H1 (cell line): ENCODE measurements at regions not wholly inside any gene's neighbourhood (a gene's known extent, or its start where the extent isn't known, plus 50 kb on each side); places are given as distances from the start of the nearest gene placed in this dataset.
A peak's percentile ranks its signal among the peaks of the same experiment; 100 is the strongest.

Source experiments
- CTCF ChIA-PET: fragments of 300-600 bp; sonication (Branson Sonifier 250); formaldehyde crosslinking; loops from one replicate; lab custom pipeline; 2021; ENCODE audit not compliant: partially characterized antibody; lab: Charles Lee
- POLR2A ChIA-PET: fragments of 300-600 bp; sonication (Branson Sonifier 250); formaldehyde crosslinking; loops from one replicate; lab custom pipeline; 2021; ENCODE audit warnings: inconsistent platforms; ENCODE audit not compliant: partially characterized antibody; lab: Charles Lee
- DNase-seq, 2 experiments: peaks; one replicate each; pipeline versions ENCODE4 v3.0.0 to v3.0.0-alpha.2; 2010 to 2022; ENCODE audit warnings: low spot score in 2 of 2, low read depth in 1 of 2, mixed read lengths in 1 of 2
- FAIRE-seq: peaks from 2 replicates; lab custom pipeline; 2011; peaks lifted over from hg19 to GRCh38; lab: Jason Lieb, UNC
- H2AFZ ChIP-seq: 2 replicates; pipeline ENCODE4 v1.8.1; 2012; ENCODE audit warnings: low read length, inconsistent platforms
- H2AK5ac ChIP-seq: 2 replicates; pipeline ENCODE4 v1.6.1; 2013; ENCODE audit warnings: low read depth, low read length
- H2BK120ac ChIP-seq: replicated peaks from 2 replicates; pipeline ENCODE3; 2013; ENCODE audit warnings: low read depth, low read length, inconsistent platforms
- H2BK12ac ChIP-seq: 2 replicates; pipeline ENCODE4 v1.6.1; 2013; ENCODE audit warnings: low read depth, low read length
- H2BK15ac ChIP-seq: 2 replicates; pipeline ENCODE4 v1.6.1; 2013; ENCODE audit warnings: low read length
- H2BK20ac ChIP-seq: 2 replicates; pipeline ENCODE4 v1.6.1; 2013; ENCODE audit warnings: low read length
- H2BK5ac ChIP-seq: 2 replicates; pipeline ENCODE4 v1.6.1; 2013; ENCODE audit warnings: low read depth, low read length
- H3K14ac ChIP-seq: 2 replicates; pipeline ENCODE4 v1.6.1; 2013; ENCODE audit warnings: inconsistent platforms; ENCODE audit not compliant: insufficient read length
- H3K18ac ChIP-seq: 2 replicates; pipeline ENCODE4 v1.6.1; 2013; ENCODE audit warnings: low read length; ENCODE audit errors: extremely low read depth
- H3K23ac ChIP-seq: 2 replicates; pipeline ENCODE4 v1.6.1; 2013; ENCODE audit warnings: inconsistent platforms; ENCODE audit not compliant: insufficient read length
- H3K23me2 ChIP-seq: 2 replicates; pipeline ENCODE4 v1.6.1; 2013; ENCODE audit warnings: low read depth, low read length
- H3K27ac ChIP-seq: 2 replicates; pipeline ENCODE4 v1.6.1; 2011; ENCODE audit warnings: low read depth, low read length, inconsistent platforms
- H3K27me3 ChIP-seq, 4 experiments: replicated peaks in 1 of 4; 1 replicate in 1 of 4; 2 replicates in 3 of 4; pipeline versions ENCODE4 v1.6.1 to v1.8.1; 2011 to 2013; ENCODE audit warnings: low read length in 3 of 4, mild to moderate bottlenecking in 3 of 4, inconsistent platforms in 2 of 4, mixed read lengths in 2 of 4, moderate library complexity in 1 of 4; ENCODE audit not compliant: control insufficient read depth in 3 of 4, insufficient read depth in 3 of 4; ENCODE audit errors: extremely low read depth in 1 of 4
- H3K36me3 ChIP-seq, 4 experiments: 2 replicates each; pipeline versions ENCODE4 v1.6.1 to v1.8.1; 2011 to 2013; ENCODE audit warnings: mild to moderate bottlenecking in 4 of 4, low read length in 3 of 4, moderate library complexity in 2 of 4, control low read depth in 1 of 4, inconsistent platforms in 1 of 4; ENCODE audit not compliant: insufficient read depth in 4 of 4, control insufficient read depth in 2 of 4
- H3K4ac ChIP-seq: replicated peaks from 2 replicates; pipeline ENCODE3; 2013; ENCODE audit warnings: low read length, low read depth, mixed read lengths, inconsistent platforms; ENCODE audit not compliant: insufficient read length
- H3K4me1 ChIP-seq, 4 experiments: replicated peaks in 1 of 4; 1 replicate in 1 of 4; 2 replicates in 3 of 4; pipeline versions ENCODE4 v1.6.1 to v1.8.1; 2011 to 2013; ENCODE audit warnings: low read length in 3 of 4, inconsistent platforms in 2 of 4, mixed read lengths in 1 of 4; ENCODE audit not compliant: insufficient read depth in 4 of 4, control insufficient read depth in 3 of 4
- H3K4me2 ChIP-seq, 2 experiments: 2 replicates each; pipeline versions ENCODE4 v1.6.1 to v1.8.1; 2011 to 2013; ENCODE audit warnings: low read depth in 2 of 2, low read length in 2 of 2, control low read depth in 1 of 2, inconsistent platforms in 1 of 2, mild to moderate bottlenecking in 1 of 2; ENCODE audit not compliant: insufficient read depth in 1 of 2
- H3K4me3 ChIP-seq, 4 experiments: fragments of 200-600, 300-600 bp in 1 of 4; sonication (generic), shearing (Covaris generic), sonication (Bioruptor Twin) in 1 of 4; 2 replicates each; pipeline versions ENCODE4 v1.5.1 to v1.8.1; 2011 to 2016; ENCODE audit warnings: low read length in 4 of 4, low read depth in 3 of 4, control low read depth in 2 of 4, inconsistent platforms in 2 of 4, mild to moderate bottlenecking in 2 of 4, mixed read lengths in 1 of 4, moderate library complexity in 1 of 4; ENCODE audit not compliant: insufficient read depth in 2 of 4; ENCODE audit errors: extremely low read depth in 1 of 4
- H3K56ac ChIP-seq: replicated peaks from 2 replicates; pipeline ENCODE3; 2013; ENCODE audit warnings: low read depth, mild to moderate bottlenecking, mixed read lengths, low read length, inconsistent platforms; ENCODE audit not compliant: insufficient read length
- H3K79me1 ChIP-seq: 2 replicates; pipeline ENCODE4 v1.6.1; 2013; ENCODE audit warnings: low read depth, low read length, control low read depth
- H3K79me2 ChIP-seq, 2 experiments: 2 replicates each; pipeline versions ENCODE4 v1.6.1 to v1.8.1; 2012 to 2013; ENCODE audit warnings: low read length in 2 of 2, mild to moderate bottlenecking in 2 of 2, inconsistent platforms in 1 of 2; ENCODE audit not compliant: insufficient read depth in 2 of 2, control insufficient read depth in 1 of 2
- H3K9ac ChIP-seq, 4 experiments: replicated peaks in 1 of 4; 1 replicate in 1 of 4; 2 replicates in 3 of 4; pipeline versions ENCODE4 v1.6.1 to v1.8.1; 2011 to 2013; ENCODE audit warnings: low read depth in 3 of 4, low read length in 3 of 4, control low read depth in 2 of 4, mild to moderate bottlenecking in 2 of 4, moderate library complexity in 2 of 4, inconsistent platforms in 1 of 4; ENCODE audit errors: extremely low read depth in 1 of 4
- H3K9me3 ChIP-seq, 2 experiments: 2 replicates each; pipeline versions ENCODE4 v1.6.1 to v1.8.1; 2012 to 2013; ENCODE audit warnings: mild to moderate bottlenecking in 2 of 2, moderate library complexity in 2 of 2, control low read depth in 1 of 2, inconsistent platforms in 1 of 2, low read depth in 1 of 2, low read length in 1 of 2, mixed read lengths in 1 of 2; ENCODE audit not compliant: insufficient read depth in 2 of 2
- H4K20me1 ChIP-seq, 2 experiments: replicated peaks in 1 of 2; 2 replicates each; pipeline versions ENCODE3 to v1.8.1; 2011 to 2013; ENCODE audit warnings: inconsistent platforms in 2 of 2, low read length in 2 of 2, mild to moderate bottlenecking in 1 of 2; ENCODE audit not compliant: insufficient read depth in 2 of 2, control insufficient read depth in 1 of 2
- H4K5ac ChIP-seq: 2 replicates; pipeline ENCODE4 v1.6.1; 2013; ENCODE audit warnings: low read length, low read depth, mixed read lengths, inconsistent platforms; ENCODE audit not compliant: insufficient read length
- H4K8ac ChIP-seq: 2 replicates; pipeline ENCODE4 v1.8.0; 2013; ENCODE audit warnings: mild to moderate bottlenecking, moderate library complexity, low read length, inconsistent platforms; ENCODE audit not compliant: insufficient read depth; ENCODE audit errors: extremely low read depth
- H4K91ac ChIP-seq: replicated peaks from 2 replicates; pipeline ENCODE3; 2013; ENCODE audit warnings: low read length, mixed read lengths, inconsistent platforms; ENCODE audit not compliant: insufficient read length
- FOSL1 ChIP-seq: IDR thresholded peaks from 2 replicates; pipeline ENCODE4 v1.6.1; 2011; ENCODE audit warnings: mild to moderate bottlenecking, low read depth, low read length, moderate library complexity; ENCODE audit not compliant: insufficient read depth
- MAFK ChIP-seq: IDR thresholded peaks from 2 replicates; pipeline ENCODE4 v1.6.1; 2012; ENCODE audit warnings: low read depth, mild to moderate bottlenecking, improper control_type of control experiment, low read length
- WGBS, 2 experiments: shearing (Covaris generic) in 1 of 2; methylation state at CpG; one replicate each; pipeline versions ENCODE4 v1.1.6 to v1.1.7; 2013 to 2015; ENCODE audit warnings: low lambda C conversion rate in 2 of 2, mixed read lengths in 2 of 2, inconsistent platforms in 1 of 2, low coverage in 1 of 2, missing lambda C conversion rate in 1 of 2; ENCODE audit not compliant: insufficient replicate concordance in 2 of 2, insufficient coverage in 1 of 2, insufficient read length in 1 of 2; ENCODE audit errors: extremely low coverage in 1 of 2, missing lambda C conversion rate in 1 of 2; 5-methylcytosine and 5-hydroxymethylcytosine counted together

GRCh38 chr17:53574038-53574437 is 248.7 kb upstream of the KIF2B start:
- Histone ChIP-seq H3K4ac (no peak overlapping the region), H3K79me1 (no peaks in the 10 kb centered on the region), H3K36me3 (no peaks in the 10 kb centered on the region), H4K5ac (no peak overlapping the region), H4K8ac (no peak overlapping the region), H3K9ac (no peak overlapping the region), H3K4me1 (no peaks in the 10 kb centered on the region), H3K56ac (no peak overlapping the region), H3K4me2 (no peak overlapping the region), H2AK5ac (no peak overlapping the region), H3K79me2 (no peaks in the 10 kb centered on the region), H3K18ac (no peak overlapping the region), H2BK20ac (no peak overlapping the region), H3K27me3 (no peaks in the 10 kb centered on the region), H3K4me3 (no peak overlapping the region), H2BK15ac (no peak overlapping the region), H2BK5ac (no peak overlapping the region), H2BK120ac (no peak overlapping the region), H4K91ac (no peak overlapping the region)
- DNase-seq (no peak), FAIRE-seq (no peak)
- CTCF ChIA-PET, result no interaction called here
- WGBS, 2 experiments, result 96% methylated on average over 2 of the region's 2 CpGs; no CpG with 5 or more reads in 1 of the 2 experiments
- POLR2A ChIA-PET, result interaction anchor here (0.6 kb wide), 1 partner anchor 336 kb away, joined by 5 read pairs; no protein-coding TSS in a partner anchor
- TF ChIP-seq FOSL1, result no peak
- peak; percentile 21; the same call in 1 of the 2 replicates for TF ChIP-seq MAFK
- TF ChIP-seq, all 59 proteins: peak for 1
- no peaks in the 10 kb centered on the region for H3K23me2 ChIP-seq
- no peak overlapping the region for H3K27ac ChIP-seq
- no peak overlapping the region for H2AFZ ChIP-seq
- no peaks in the 10 kb centered on the region for H4K20me1 ChIP-seq
- no peak overlapping the region for H2BK12ac ChIP-seq
- H3K23ac ChIP-seq, result no peak overlapping the region
- no peaks in the 10 kb centered on the region for H3K9me3 ChIP-seq
- no peak overlapping the region for H3K14ac ChIP-seq
